Daoy (cell line): ENCODE measurements at regions not wholly inside any gene's neighbourhood (a gene's known extent, or its start where the extent isn't known, plus 50 kb on each side); places are given as distances from the start of the nearest gene placed in this dataset.
A peak's percentile ranks its signal among the peaks of the same experiment; 100 is the strongest.

Source experiments
- DNase-seq: peaks from one replicate; pipeline ENCODE4 v3.0.0-alpha.2; 2015; ENCODE audit warnings: low read depth

- DNase-seq, result no peak
Observed at GRCh38 chr13:26989957-26990713, 181.5 kb downstream of the USP12 start.

- no peak for DNase-seq
Observed at GRCh38 chr13:26989261-26989956, 182.2 kb downstream of the USP12 start.

GRCh38 chr13:26988059-26988769, 183.4 kb downstream of the USP12 start:
- no peak for DNase-seq

DNA sequence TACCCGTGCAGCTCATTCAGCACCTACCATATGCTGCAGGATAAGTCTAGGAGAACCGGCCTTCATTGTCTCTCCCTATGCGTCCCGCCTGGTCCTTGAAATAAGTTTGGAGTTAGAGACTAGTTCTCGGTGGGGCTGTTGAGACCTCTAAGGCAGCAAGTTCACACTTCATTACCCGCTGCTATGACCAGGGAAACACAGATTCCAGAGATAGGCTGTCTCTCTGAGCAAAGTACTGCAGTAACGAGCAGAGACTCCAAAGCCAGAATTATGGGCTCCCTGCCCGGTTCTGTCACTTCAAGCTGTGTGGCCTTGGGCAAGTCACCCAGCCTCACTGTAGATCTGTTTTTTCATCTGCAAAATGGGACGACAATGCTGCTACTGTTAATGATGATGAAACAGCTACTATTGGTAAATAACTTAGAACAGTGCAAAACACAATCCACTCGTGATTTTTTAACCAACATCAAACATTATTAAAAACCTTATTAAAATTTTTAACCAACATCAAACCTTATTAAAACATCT, 184.1 kb downstream of the USP12 start:
- no peak for DNase-seq

DNA sequence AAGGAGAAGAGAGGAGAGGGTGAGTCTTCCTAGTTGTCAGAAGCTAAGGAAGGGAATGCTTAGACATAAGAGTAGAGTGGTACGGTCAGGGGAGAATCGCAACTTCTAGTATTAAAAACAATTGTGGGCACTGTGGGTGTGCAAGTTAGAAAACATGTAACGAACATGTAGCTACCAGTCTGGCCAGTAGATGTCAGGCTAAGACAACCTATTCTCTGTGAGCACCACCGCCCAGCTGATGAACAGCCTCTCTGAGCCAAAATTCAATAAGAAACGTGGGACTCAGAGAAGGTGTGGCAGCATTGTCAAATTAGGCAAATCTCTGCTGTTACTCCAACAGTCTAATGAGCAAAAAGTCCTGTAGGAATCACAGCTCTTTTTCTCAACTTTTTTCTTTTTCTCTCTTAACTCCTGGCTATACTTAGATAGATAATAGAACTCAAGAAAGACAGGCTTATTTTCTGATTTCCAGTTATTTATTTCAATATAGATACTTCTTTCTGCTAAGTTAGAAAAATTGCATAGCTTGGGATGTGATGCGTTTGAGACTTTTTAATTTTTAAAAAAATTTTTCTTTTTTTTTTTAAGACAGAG, 186.2 kb downstream of the USP12 start:
- DNase-seq, result peak; percentile 75

DNA sequence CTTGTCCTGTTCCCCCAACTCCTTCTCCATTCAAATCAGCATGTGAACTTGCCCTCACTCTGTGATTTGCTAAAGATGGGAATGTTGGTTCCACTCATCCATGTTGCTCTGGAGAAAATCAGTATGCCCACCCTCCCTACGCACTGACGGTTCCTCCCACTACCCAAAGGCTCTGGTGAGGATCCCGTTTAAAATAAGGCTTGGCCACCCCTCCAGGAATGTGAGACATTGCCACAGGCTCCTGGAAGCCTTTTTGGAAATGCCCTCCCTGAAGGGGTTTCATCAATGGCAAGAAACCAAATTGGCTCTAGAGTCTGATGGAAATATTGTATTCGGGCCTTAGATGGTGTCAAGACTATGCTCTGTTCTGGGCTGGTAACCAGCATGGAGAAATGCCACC, 187.3 kb downstream of the USP12 start:
- DNase-seq, result no peak

DNA sequence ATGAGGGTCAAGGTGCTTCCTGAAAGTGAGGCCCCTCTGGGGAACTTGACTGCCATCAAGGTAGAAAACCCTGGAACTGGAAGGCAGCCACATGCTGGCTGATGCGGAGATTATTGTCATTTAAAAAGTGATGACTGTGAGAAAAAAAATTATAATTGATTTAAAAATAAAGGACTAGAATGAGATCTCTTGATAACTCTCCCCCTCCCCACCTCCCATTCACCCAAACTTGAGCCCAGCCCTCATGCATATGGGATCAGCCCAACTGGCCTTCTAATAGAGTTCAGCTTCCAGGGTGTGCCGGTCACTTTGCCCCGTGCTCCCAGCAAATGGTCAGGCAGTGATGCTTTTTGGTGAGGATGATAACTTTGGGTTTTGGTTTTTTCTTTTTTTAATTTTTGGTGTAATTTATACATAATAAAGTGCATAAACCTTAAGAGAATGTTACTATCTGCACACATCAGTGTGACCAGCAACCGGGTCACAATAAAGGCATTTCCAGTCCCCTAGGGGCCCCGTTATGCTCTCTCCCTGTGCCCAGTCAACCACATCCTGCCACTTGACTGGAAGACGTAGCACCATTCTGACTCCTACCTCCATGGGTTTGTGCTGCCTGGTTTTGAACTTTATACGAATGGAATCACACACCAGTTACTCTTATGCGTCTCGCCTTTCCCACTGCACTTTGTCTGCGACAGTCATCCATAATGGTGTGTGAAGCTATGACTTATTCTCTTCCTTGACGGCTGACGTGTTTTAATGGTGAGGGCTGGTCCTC, 187.9 kb downstream of the USP12 start:
- peak; percentile 76 for DNase-seq

GRCh38 chr13:26980099-26981031, 191.2 kb downstream of the USP12 start:
- no peak for DNase-seq

DNA sequence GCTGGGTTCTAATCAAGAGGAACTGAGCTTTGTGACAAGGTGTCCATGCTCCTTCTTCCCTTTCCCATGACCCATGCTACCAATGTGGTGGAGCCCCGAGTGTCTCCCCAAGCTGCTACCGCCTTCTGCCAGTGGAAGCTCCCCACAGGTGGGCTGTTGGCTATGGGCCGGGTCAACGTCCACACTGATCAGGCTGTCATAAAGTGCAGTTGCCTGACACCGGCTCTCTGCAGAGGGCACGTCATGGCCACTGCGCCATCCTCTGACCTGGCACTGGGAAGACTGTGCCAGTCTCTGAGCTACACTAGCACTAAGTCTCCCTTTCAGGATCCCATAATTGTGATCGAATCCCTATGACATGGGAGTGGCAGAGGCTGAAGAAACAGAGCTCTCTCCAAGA, 192.3 kb downstream of the USP12 start:
- DNase-seq, result no peak

DNA sequence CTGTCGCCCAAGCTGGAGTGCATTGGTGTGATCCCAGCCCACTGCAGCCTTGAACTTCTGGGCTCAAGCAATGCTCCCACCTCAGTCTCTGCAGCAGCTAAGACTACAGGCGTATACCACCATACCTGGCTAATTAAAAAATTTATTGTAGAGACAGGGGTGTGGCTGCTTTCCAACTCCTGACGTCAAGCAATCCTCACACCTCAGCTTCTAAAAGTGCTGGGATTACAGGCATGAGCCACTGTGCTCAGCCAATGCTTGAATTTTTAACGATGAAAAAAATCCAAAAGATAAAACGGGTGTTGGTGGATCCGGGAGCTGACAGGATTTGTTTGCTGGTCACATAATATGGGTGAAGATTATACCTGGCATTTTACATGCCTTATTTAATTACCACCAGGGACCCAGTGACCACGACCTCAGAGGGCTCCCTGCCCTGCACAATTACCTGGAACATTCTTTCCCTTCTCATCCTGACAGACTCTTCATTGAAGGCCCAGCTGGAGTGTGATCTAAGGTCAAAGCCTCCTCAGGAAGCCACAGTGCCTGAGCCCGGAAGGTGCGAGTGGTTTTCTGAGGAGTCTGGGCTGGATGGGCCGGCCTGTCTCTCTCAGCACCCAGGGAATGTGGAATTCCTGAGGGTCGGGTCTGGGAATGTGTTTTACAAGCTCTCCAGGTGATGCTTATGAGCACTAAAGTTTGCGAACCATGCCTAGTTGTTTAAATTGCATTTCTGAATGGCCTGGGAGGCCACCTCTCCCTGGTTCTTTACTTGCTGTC, 193.3 kb downstream of the USP12 start:
- DNase-seq, result no peak

- peak; percentile 57 for DNase-seq
Observed at GRCh38 chr13:26977541-26977940, 194.1 kb downstream of the USP12 start.

DNA sequence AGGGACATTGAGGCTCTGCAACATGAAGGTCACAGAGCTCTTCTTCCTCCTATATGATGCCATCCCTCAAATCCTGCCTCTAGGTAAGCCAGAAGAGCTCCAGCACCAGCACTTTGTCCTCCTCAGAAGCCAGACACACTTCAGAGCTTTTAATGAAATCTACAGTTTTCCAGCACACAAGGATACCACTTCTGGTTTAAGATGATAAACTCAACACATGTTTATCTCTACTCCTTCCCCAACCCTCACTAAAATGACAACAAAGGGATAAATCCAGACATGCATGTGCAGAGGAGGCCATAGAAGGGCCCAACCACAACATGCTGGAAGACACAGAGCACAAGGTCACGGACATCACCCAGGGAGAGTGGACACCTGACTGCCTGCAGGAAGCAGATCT, 195.3 kb downstream of the USP12 start:
- no peak for DNase-seq

- DNase-seq, result no peak
Observed at GRCh38 chr13:26973946-26974345, 197.7 kb downstream of the USP12 start.

DNA sequence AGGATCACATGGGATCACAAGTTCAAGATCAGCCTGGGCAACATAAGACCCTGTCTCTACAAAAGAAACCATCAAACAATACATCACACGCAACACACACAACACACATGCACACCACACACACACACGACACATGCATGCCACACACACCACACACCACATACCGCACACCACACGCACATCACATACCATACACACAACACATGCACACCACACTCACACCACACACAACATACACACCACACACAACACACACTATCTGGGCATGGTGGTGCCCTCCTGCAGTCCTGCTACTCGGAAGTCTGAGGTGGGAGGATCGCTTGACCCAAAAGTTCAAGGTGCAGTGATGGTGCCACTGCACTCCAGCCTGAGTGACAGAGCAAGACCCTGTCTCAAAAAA, 198.3 kb downstream of the USP12 start:
- no peak for DNase-seq

GRCh38 chr13:26971990-26972887, 199.4 kb downstream of the USP12 start:
- peak; percentile 18 for DNase-seq

- peak; percentile 60 for DNase-seq
Observed at GRCh38 chr13:26968431-26969341, 202.9 kb downstream of the USP12 start.
